Omental fat pad (tissue), 3 donors: ENCODE measurements at regions not wholly inside any gene's neighbourhood (a gene's known extent, or its start where the extent isn't known, plus 50 kb on each side); places are given as distances from the start of the nearest gene placed in this dataset.

Experiments used
- ATAC-seq: fragments of 150-250 bp; one replicate; pipeline ENCODE4 v1.9.1; 2016; ENCODE audit warnings: mild to moderate bottlenecking, moderate library complexity; ENCODE audit not compliant: low FRiP score
- DNase-seq: peaks from one replicate; pipeline ENCODE4 v3.0.0-alpha.2; 2019; ENCODE audit warnings: low spot score
- TF ChIP-seq, protein P1 (sequence below), 3 donors: fragments of 450-650 bp; IDR thresholded peaks; one replicate each; pipeline ENCODE4 v1.5.1; 2016 to 2017; ENCODE audit warnings: antibody characterized with exemption in 3 of 3, mild to moderate bottlenecking in 3 of 3, moderate library complexity in 2 of 3

GRCh38 chr2:19020144-19021099, 338.0 kb downstream of the OSR1 start:
- TF ChIP-seq, protein P1, sequence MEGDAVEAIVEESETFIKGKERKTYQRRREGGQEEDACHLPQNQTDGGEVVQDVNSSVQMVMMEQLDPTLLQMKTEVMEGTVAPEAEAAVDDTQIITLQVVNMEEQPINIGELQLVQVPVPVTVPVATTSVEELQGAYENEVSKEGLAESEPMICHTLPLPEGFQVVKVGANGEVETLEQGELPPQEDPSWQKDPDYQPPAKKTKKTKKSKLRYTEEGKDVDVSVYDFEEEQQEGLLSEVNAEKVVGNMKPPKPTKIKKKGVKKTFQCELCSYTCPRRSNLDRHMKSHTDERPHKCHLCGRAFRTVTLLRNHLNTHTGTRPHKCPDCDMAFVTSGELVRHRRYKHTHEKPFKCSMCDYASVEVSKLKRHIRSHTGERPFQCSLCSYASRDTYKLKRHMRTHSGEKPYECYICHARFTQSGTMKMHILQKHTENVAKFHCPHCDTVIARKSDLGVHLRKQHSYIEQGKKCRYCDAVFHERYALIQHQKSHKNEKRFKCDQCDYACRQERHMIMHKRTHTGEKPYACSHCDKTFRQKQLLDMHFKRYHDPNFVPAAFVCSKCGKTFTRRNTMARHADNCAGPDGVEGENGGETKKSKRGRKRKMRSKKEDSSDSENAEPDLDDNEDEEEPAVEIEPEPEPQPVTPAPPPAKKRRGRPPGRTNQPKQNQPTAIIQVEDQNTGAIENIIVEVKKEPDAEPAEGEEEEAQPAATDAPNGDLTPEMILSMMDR (IDR thresholded peaks at IDR 0.05): no peak
- ATAC-seq (no peak), DNase-seq (no peak)

DNA sequence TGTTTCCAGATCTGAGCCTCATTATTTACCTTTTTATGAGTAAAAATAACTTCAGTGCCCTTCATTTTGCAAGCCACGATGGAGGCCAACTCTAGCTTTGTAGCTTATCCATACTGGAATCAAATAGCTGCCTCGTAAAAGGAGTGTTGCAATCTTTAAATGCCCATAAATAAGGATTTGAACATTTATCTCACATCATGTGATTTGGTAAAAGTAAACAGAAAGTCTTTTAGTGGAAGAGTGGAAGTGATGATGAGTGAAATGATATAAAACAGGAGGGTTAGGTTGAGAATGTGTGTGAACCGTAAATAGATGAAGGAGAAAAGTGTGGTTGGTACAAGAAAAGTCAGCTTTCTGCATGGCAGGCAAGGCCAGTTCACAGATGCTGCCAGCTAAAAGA, 348.9 kb downstream of the OSR1 start:
- TF ChIP-seq, protein P1 (IDR thresholded peaks at IDR 0.05): no peak
- DNase-seq (no peak), ATAC-seq (no peak)

GRCh38 chr2:19003554-19003953, 354.9 kb downstream of the OSR1 start:
- ATAC-seq (no peak), DNase-seq (no peak)
- TF ChIP-seq, protein P1 (IDR thresholded peaks at IDR 0.05): no peak

DNA sequence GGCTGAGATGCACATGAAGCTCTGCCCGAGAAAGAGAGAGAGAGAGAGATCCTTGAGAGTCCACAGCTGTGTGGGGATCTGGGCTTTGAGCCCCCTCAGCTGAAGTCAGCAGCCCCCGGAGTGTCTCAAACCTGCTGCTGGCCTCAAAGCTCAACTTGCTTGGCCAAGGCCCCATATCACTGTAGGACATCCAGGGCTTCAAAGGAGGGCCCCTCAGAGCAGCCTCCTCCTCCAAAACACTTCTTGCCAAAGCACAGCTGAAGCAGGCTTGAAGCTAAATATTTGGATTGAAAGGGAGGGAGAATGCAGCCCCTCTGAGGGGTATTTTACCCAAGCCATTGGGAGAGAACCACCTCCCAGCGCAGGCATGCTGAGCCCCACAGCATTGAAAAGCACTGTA, 357.6 kb downstream of the OSR1 start:
- TF ChIP-seq, protein P1 (IDR thresholded peaks at IDR 0.05): no peak
- ATAC-seq (no peak), DNase-seq (no peak)

DNA sequence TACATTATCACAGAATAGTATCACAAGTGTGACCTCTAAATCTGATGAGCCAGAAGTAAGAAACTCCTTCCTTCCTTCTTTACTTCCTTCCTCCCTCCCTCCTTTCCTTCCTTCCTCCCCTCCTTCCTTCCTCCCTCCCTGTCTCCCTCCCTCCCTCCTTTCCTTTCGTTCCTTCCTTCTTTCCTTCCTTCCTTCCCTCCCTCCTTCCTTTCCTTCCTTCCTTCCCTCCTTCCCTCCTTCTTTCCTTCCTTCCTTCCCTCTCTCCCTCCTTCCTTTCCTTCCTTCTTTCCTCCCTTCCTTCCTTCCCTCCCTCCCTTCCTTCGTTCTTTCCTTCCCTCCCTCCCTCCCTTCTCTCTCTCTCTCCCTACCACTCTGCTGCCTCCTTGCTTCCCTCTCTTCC, 359.2 kb downstream of the OSR1 start:
- TF ChIP-seq, protein P1 (IDR thresholded peaks at IDR 0.05): no peak
- DNase-seq: no peak
- ATAC-seq: no peak

DNA sequence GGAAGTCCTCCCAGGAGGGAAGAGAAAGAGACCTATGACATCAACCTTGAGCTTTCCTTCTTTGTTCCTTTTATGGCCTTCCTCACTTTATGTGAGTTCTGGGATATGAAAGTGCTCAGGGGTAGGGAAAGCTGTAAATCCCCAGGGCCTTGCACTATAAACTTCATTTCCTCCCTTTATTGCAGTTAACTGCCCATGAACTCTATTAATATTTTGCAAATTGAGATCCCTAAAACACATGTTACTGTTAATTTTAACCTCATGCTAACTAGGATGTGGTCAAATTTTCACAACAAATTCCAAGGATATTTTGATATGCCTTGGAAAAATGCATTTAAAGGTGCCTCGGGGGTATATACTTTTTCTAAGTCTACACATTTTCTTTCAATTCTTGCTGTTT, 359.9 kb downstream of the OSR1 start:
- TF ChIP-seq, protein P1 (IDR thresholded peaks at IDR 0.05): no peak
- no peak for ATAC-seq
- no peak for DNase-seq
